Activated CD8-positive, alpha-beta memory T cell treated with anti-CD3 and anti-CD28 coated beads, Interleukin-2, amount 50 U/mL, for 1 hour (primary cell): ENCODE measurements at regions not wholly inside any gene's neighbourhood (a gene's known extent, or its start where the extent isn't known, plus 50 kb on each side); places are given as distances from the start of the nearest gene placed in this dataset.
"Not testable (repeated sequence)": the region's sequence is repeated elsewhere in the genome, so short reads cannot be mapped to it uniquely, and the experiment has no call there.

ENCODE experiments used
- DNase-seq: peaks from one replicate; pipeline ENCODE4 v3.0.0-alpha.2; 2020; ENCODE audit errors: extremely low read depth

DNA sequence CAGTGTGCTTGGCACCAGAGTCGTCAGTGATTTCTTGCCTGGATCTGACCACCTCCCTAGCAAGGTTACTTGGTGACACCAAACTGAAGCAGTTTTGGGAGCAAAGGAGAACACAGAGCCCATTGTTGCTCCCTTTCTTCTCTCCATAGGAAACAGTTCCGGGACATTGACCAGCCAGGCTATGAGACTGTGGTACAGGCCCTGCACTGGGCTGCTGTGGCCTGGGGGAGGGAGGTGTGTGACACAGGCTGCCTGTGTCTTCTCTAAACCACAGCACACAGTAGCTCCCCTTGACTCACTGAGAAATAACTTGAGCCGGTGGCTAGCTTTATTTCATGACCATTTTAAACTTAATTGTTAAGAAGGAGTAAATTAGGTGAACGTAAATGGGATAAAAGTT lies 214.8 kb upstream of the UBL3 start:
- no peak for DNase-seq

DNA sequence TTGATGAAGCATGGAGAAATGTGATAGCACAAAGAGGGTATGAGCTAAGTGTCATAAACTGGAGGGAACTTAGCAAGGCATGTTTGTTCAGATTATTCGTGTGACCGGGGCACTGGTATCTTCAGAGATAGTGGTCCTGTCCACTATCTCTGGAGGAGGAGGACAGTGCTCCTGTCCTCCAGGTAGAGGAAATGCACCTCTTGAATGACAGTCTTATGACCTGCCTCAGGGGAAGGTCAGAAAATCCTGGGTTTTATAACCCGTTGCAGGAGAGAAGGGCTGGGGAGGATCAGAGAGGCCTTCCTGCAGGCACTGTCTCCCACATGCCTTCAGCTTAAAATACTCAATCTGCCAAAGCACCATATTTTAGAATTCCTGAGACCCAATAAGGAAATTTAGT lies 213.5 kb upstream of the UBL3 start:
- no peak for DNase-seq

DNA sequence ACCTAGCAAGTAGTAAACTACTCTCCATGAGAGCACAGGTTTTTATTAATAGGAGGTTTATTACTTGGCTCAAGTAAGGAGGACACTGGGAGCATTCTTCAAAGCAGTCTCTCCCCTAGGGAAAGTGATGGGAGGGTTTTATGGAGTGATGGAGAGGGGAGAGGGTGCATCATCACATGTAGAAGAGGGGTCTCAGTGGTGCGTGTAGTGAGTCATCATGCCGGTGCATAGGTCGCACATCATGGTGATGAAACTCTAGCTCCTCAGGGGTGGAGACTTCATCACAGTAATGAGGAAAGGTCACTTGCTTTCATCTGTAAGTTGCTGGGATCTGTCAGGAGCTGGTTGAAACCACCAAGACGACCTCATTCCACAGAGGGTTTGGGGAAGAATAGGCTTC lies 210.8 kb upstream of the UBL3 start:
- no peak for DNase-seq

DNA sequence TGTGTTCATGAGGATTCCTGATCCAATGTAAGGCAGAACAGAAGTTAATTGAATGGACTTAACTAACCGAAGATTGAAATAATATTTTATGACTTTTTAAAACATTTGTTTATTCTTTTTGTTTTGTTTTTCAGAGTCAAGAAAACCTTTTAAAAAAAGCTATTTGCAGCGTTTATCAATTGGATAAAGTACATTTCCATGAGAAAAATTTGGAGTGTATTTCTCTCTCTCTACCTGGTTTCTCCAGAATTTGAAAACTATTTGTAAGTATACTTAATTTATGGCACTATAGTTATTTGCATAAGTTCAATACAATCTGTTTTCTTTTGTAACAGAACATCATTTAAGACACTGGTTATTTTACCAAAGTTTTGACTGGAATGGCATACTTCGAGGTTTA lies 208.0 kb upstream of the UBL3 start:
- no peak for DNase-seq

DNA sequence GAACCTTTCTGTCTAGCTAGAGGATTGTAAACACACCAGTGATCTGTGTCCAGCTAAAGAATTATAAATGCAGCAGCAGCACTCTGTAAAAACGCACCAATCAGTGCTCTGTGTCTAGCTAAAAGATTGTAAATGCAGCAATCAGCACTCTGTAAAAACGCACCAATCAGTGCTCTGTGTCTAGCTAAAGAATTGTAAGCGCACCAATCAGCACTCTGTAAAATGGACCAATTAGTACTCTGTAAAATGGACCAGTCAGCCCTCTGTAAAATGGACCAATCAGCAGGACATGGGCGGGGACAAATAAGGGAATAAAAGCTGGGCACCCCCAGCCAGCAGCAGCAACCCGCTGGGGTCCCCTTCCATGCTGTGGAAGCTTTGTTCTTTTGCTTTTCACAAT lies 204.1 kb upstream of the UBL3 start:
- DNase-seq: not testable (repeated sequence)

DNA sequence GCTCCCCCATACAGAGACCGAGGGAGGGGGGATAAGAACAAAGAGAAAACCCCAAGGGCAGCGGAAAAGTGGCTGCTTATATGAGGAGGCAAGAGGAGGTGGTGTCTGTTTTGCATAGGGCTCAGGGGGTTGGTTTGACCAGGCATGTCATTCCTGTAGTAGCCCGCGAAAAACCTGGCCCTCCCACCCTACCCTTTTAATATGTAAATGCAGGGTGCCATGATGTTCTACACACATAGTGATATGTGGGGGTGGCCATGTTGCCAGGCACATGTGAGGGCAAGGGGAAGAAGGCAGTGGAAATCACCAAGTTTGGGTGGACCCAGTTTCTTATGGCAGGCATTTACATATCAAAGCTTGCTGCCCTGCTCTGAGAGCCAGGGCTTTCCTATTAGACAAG lies 203.5 kb upstream of the UBL3 start:
- DNase-seq: no peak

GRCh38 chr13:30052120-30052519 lies 201.7 kb upstream of the UBL3 start:
- DNase-seq: no peak

GRCh38 chr13:30051531-30052060 lies 201.2 kb upstream of the UBL3 start:
- DNase-seq: no peak

DNA sequence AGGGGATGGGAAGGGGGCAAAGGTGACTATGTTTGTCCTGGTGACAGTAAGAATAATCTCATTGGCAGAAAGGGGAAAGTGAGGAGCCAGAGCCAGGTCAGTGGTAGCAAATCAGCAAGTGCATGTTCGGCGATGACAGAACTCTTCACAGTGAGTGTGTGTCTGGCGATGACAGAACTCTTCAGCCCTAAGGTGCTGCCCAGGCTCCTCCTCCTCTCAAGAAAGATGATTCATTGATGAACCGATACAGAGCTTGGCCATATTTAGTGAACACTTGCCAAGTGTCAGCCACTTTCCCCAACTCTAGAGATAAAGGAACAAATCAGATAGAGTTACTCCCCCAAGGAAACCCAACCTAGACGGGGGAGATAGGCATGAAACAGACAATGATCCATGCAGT lies 199.3 kb upstream of the UBL3 start:
- DNase-seq: no peak

DNA sequence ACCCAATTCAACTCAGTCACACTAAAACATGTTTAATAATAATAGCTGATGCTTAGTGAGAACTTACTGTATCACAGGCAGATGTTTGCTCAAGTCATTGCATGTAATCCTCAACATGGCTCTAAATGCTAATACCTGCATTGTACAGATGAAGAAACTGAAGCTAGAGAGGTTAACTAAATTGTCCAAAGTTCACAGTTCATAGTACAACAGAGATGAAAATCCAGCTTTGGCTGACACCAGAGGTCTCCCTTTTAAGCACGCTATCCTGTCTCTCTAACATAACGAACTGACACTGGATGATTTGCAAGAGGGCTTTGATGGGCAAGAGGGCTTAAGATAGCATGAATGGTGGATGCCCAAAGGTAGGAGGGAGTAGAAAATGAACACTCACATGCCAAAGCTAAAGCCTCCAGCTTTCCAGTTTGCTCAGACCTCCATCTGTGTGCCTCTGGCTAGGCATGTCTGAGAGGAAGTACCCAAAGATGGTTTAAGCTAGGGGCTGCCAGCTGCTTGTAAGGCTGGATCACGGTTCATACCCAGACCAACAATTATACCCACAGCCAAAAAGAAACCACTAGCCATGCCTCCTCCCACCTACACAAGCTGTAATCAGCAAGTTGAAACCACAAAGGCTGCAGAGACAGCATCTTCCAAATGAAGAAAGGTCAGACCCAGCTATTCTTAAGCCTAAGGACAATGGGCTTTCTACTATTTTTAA lies 196.9 kb upstream of the UBL3 start:
- DNase-seq: no peak

DNA sequence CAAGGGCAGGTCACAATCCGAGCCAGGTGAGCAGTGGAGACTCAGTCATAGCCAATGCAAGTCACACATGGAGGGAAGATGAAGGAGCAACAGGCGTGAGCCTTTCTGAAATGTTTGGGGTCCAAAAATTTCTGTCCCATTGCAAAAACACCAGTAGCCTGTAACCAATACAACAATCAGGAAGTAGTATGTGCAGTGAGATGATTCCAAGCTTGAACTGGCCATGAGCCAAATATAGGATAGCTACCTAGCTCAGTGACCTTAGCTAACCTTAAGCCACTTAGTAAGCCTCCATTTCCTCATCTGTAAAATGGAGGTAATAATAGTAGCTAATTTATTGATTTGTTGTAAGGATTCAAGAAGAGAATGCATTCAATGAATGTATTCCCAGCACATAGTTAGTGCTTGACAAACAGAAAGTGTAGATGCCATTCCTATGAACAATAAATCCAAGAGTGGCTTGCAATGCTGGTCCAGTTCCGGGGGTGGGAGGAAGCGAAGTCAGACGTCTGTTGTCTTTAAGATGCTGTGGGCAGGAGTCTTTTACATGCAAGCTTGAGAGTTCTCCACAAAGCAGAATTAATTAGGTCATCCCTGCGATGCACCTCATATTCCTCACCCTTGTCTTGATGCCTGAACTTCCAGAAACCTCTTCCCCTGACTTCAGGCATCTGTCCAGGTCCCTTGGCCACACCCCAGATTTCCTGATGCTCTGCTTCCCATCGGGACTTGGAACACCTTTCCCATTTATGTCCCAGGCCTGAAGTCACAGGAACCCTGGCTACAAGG lies 195.7 kb upstream of the UBL3 start:
- DNase-seq: no peak

GRCh38 chr13:30044932-30045331 lies 194.5 kb upstream of the UBL3 start:
- DNase-seq: no peak

- no peak for DNase-seq
These were observed 193.2 kb upstream of the UBL3 start for GRCh38 chr13:30043631-30043925.

GRCh38 chr13:30042891-30043630 lies 192.6 kb upstream of the UBL3 start:
- DNase-seq: no peak

- no peak for DNase-seq
These were observed 191.9 kb upstream of the UBL3 start for GRCh38 chr13:30042272-30042671.

- DNase-seq: no peak
These were observed 189.1 kb upstream of the UBL3 start for GRCh38 chr13:30039511-30039911.

DNA sequence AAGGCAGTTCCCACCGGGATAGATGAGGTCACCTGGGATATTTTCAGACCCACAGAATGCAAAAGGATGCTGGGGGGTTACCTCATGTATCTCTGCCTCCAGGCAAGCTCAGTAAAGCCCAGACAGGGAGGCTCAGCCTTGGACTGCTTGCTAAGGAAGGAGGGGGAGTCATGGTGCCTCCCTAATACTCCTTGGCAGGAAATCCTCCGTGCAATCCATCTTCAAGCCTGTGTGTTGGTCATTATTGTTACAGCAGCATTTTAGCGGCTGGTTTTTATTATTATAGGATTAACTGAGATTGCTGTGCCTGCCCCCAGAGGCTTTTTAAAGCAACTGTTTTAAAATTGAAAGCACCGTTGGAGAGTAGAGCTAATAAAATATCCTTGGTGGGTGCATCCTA lies 188.5 kb upstream of the UBL3 start:
- DNase-seq: no peak

DNA sequence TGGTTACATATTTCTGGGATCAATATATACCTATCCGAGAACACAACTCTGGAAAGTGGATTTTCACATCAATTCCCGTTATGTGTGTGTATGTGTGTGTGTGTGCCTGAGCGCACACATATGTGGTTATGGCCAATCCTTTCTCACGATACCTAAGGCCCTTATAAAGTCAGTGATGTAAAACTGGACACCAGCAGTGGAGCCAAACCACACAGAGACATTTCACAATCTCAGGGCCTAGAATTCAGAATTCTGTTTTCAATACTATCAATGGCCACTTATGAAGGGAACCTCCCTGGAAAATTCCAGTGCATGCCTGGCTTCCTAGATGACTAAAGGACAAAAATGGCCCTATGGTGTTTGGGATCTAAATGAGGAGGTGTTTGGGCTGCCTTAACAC lies 187.3 kb upstream of the UBL3 start:
- DNase-seq: no peak

DNA sequence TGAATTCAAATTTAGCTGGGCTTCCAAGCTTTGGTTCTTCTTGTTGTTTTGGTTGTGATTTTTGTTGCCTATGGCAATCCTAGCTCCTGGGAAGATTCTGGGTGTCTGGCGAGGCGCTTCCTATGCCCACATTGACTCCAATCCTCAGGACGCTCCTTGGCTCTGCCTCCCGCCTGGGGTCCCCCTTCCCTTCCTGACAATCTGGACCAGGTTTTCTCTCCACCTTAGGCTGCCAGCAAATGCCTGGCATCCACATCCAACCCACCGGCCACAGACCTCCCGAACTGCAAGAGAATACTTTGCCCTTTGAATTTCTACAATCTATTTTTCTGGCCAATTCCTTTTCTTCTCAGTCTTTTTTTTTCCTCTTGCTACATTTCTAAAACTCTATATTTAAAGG lies 186.9 kb upstream of the UBL3 start:
- DNase-seq: no peak

DNA sequence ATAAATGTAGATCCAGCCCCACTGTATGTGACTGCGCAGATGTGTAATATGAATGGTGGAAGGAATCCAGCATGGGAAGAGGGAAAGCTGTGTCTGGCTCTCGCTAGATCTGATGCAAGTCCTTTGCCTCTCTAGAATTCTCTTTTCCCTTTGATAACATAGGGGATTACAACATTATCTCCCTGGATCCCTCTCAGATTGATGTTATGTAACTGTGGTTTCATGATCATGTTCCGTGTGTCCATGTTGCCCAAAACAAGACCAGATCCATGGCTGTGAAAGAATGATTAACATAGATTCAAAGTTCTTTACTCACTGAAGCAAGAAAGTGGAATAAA lies 184.0 kb upstream of the UBL3 start:
- DNase-seq: no peak

- no peak for DNase-seq
These were observed 183.5 kb upstream of the UBL3 start for GRCh38 chr13:30033681-30034457.

- no peak for DNase-seq
These were observed 181.8 kb upstream of the UBL3 start for GRCh38 chr13:30032263-30032662.
